ENCODE measurements at regions not wholly inside any gene's neighbourhood (a gene's known extent, or its start where the extent isn't known, plus 50 kb on each side); places are given as distances from the start of the nearest gene placed in this dataset.

GRCh38 chr13:44271031-44271455 is 102.6 kb upstream of the SERP2 start:
- no peak for DNase-seq (ENCODE audit: low read depth, low spot score)

DNA sequence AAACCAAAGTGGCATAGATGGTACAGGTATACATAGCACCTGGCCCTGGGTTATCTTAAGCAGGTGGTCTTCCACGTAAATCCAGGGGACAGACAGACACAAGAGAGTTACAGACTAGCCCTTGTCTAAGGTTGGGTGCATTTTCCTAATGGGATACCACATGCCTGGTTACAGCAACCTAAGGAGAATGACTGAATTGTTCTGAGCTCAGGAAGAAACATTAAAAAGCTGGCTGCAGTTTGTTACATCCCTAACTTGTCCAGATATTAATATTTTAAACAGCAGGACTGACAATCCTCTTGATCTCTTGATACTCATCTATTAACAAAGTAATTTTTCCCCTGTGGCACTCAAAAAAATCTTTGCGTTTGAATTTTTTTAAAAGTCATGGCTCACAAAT is 102.2 kb upstream of the SERP2 start:
- CTCF ChIA-PET, result interaction anchor here (0.7 kb wide), 1 partner anchor 120 kb away, joined by 3 read pairs; no protein-coding TSS in a partner anchor
- DNase-seq (ENCODE audit: low read depth, low spot score), result no peak
- POLR2A ChIA-PET, result no interaction called here
- H3K4me3 ChIP-seq (ENCODE audit: low read depth, low read length), result no peak overlapping the region
- TF ChIP-seq, protein P1, sequence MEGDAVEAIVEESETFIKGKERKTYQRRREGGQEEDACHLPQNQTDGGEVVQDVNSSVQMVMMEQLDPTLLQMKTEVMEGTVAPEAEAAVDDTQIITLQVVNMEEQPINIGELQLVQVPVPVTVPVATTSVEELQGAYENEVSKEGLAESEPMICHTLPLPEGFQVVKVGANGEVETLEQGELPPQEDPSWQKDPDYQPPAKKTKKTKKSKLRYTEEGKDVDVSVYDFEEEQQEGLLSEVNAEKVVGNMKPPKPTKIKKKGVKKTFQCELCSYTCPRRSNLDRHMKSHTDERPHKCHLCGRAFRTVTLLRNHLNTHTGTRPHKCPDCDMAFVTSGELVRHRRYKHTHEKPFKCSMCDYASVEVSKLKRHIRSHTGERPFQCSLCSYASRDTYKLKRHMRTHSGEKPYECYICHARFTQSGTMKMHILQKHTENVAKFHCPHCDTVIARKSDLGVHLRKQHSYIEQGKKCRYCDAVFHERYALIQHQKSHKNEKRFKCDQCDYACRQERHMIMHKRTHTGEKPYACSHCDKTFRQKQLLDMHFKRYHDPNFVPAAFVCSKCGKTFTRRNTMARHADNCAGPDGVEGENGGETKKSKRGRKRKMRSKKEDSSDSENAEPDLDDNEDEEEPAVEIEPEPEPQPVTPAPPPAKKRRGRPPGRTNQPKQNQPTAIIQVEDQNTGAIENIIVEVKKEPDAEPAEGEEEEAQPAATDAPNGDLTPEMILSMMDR (IDR thresholded peaks at IDR 0.05; ENCODE audit: insufficient read depth, low read length, missing control alignments), result no peak

More at GRCh38 chr13:44271031-44271455, 102.6 kb upstream of the SERP2 start:
- POLR2A ChIA-PET, result no interaction called here
- H3K4me3 ChIP-seq (ENCODE audit: low read depth, low read length), result no peak overlapping the region
- CTCF ChIA-PET, result interaction anchor here (0.7 kb wide), 1 partner anchor 120 kb away, joined by 3 read pairs; no protein-coding TSS in a partner anchor
- TF ChIP-seq, protein P1 (IDR thresholded peaks at IDR 0.05; ENCODE audit: insufficient read depth, low read length, missing control alignments), result no peak

GRCh38 chr13:44271915-44272341 is 101.7 kb upstream of the SERP2 start:
- no peak overlapping the region for H3K4me3 ChIP-seq (ENCODE audit: low read depth, low read length)
- no peak for DNase-seq (ENCODE audit: low read depth, low spot score)
- ChIA-PET CTCF (no interaction called here), POLR2A (no interaction called here)
- TF ChIP-seq, protein P1 (IDR thresholded peaks at IDR 0.05; ENCODE audit: insufficient read depth, low read length, missing control alignments), result no peak

DNA sequence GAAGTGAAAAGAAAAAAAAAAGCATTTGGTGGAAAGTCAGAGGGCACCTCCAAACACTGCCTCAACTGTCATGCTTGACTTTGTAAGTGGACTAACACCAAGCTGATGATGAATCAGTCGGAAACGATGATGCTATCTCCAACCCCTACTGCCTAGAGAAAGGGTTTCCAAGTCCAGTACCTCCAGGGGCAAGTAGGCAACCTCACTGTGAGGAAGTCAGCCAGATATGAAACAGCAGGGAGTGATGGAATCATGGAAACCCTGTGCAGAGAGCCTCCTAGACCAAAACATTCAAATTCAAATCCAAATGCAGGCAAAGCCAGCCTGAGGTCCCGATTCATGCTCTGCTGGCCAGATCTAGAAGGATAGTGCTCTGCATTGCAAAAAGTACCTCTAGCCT is 100.9 kb upstream of the SERP2 start:
- ChIA-PET CTCF (no interaction called here), POLR2A (no interaction called here)
- H3K4me3 ChIP-seq (ENCODE audit: low read depth, low read length), result no peak overlapping the region
- DNase-seq (ENCODE audit: low read depth, low spot score), result no peak
- TF ChIP-seq, protein P1 (IDR thresholded peaks at IDR 0.05; ENCODE audit: insufficient read depth, low read length, missing control alignments), result no peak

DNA sequence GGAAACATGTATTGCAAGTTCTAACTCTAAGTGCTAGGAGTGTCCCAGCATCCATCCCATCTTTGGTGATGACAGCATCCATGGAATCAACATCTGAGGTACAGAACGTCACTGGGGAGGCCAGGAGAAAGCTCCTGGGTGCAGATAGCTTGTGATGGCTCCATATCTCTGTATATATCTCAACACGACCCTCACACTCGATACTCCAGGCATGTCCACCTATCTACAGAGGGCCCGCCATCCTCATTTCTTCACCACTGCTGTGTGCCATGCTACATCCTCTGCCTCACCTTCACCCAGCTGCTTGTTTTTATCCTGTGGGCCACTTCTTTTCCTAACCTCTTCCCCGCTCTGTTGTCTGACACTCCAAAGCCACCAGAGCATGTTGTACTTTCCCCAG is 100.4 kb upstream of the SERP2 start:
- no peak for DNase-seq (ENCODE audit: low read depth, low spot score)
- H3K4me3 ChIP-seq (ENCODE audit: low read depth, low read length), result no peak overlapping the region
- CTCF ChIA-PET, result no interaction called here
- TF ChIP-seq, protein P1 (IDR thresholded peaks at IDR 0.05; ENCODE audit: insufficient read depth, low read length, missing control alignments), result no peak
- POLR2A ChIA-PET, result interaction anchor here (1.4 kb wide), 1 partner anchor 163 kb away, joined by 3 read pairs; no protein-coding TSS in a partner anchor

GRCh38 chr13:44273991-44274770 is 99.4 kb upstream of the SERP2 start:
- no peak overlapping the region for H3K4me3 ChIP-seq (ENCODE audit: low read depth, low read length)
- ChIA-PET CTCF (no interaction called here), POLR2A (interaction anchor here (0.6 to 1.4 kb wide), 2 partner anchors 81 to 162 kb away, joined by 3 read pairs; no protein-coding TSS in a partner anchor)
- TF ChIP-seq, protein P1 (IDR thresholded peaks at IDR 0.05; ENCODE audit: insufficient read depth, low read length, missing control alignments), result no peak
- DNase-seq (ENCODE audit: low read depth, low spot score), result no peak

All from AG04449 (cell line).